ENCODE measurements at regions not wholly inside any gene's neighbourhood (a gene's known extent, or its start where the extent isn't known, plus 50 kb on each side); places are given as distances from the start of the nearest gene placed in this dataset.

DNA sequence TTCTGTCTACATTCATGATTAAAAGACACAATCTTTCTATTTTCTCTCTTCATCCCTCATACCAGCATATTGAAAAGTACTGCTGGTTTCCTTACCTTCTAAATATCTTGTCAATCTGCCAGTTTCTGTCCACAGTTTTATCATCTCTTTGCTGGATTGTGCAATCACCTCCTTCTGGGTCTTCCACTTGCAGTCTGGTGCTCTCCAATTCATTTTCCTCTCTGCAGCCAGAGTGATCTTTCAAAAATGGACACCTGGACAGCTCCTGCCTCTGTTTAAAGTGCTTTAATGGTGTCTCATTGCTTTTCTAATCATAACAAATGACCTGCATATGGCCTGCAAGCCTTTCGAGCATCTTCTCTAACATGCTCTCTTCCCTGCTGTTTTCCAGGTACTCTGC, 94.0 kb downstream of the C1QL2 start:
- no peak overlapping the region for H3K9ac ChIP-seq (ENCODE audit: low read length)
- H3F3A ChIP-seq (ENCODE audit: insufficient read depth, low read length, poor library complexity, severe bottlenecking): no peaks in the 10 kb centered on the region
- TF ChIP-seq SMC3 (conservative IDR thresholded peaks at IDR 0.05; ENCODE audit: poor library complexity) (no peak), TAF1 (IDR thresholded peaks at IDR 0.05; ENCODE audit: low read depth) (no peak), EP300 (conservative IDR thresholded peaks at IDR 0.05; ENCODE audit: poor library complexity, severe bottlenecking) (no peak)
- TF ChIP-seq, protein P1, sequence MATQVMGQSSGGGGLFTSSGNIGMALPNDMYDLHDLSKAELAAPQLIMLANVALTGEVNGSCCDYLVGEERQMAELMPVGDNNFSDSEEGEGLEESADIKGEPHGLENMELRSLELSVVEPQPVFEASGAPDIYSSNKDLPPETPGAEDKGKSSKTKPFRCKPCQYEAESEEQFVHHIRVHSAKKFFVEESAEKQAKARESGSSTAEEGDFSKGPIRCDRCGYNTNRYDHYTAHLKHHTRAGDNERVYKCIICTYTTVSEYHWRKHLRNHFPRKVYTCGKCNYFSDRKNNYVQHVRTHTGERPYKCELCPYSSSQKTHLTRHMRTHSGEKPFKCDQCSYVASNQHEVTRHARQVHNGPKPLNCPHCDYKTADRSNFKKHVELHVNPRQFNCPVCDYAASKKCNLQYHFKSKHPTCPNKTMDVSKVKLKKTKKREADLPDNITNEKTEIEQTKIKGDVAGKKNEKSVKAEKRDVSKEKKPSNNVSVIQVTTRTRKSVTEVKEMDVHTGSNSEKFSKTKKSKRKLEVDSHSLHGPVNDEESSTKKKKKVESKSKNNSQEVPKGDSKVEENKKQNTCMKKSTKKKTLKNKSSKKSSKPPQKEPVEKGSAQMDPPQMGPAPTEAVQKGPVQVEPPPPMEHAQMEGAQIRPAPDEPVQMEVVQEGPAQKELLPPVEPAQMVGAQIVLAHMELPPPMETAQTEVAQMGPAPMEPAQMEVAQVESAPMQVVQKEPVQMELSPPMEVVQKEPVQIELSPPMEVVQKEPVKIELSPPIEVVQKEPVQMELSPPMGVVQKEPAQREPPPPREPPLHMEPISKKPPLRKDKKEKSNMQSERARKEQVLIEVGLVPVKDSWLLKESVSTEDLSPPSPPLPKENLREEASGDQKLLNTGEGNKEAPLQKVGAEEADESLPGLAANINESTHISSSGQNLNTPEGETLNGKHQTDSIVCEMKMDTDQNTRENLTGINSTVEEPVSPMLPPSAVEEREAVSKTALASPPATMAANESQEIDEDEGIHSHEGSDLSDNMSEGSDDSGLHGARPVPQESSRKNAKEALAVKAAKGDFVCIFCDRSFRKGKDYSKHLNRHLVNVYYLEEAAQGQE (IDR thresholded peaks at IDR 0.05; ENCODE audit: borderline replicate concordance): no peak
- no peaks in the 10 kb centered on the region for H3K9me3 ChIP-seq (ENCODE audit: low read length)
- no peaks in the 10 kb centered on the region for H3K9me2 ChIP-seq (ENCODE audit: insufficient read depth, low read length)
- no peaks in the 10 kb centered on the region for H3K36me3 ChIP-seq (ENCODE audit: insufficient read depth, low read length)
- no peaks in the 10 kb centered on the region for H3K79me2 ChIP-seq (replicated peaks; ENCODE audit: insufficient read depth, low read length)
- H2AFZ ChIP-seq (ENCODE audit: low read depth, low read length): no peak overlapping the region
- H3K27ac ChIP-seq (ENCODE audit: low read length): no peak overlapping the region
- no peaks in the 10 kb centered on the region for H4K20me1 ChIP-seq (ENCODE audit: insufficient read depth)
- H3K27me3 ChIP-seq (ENCODE audit: insufficient read depth, low read depth, low read length): no peaks in the 10 kb centered on the region
- no peak overlapping the region for H3K4me2 ChIP-seq (ENCODE audit: low read length)
- no peak overlapping the region for H3K4me3 ChIP-seq (ENCODE audit: low read length)

DNA sequence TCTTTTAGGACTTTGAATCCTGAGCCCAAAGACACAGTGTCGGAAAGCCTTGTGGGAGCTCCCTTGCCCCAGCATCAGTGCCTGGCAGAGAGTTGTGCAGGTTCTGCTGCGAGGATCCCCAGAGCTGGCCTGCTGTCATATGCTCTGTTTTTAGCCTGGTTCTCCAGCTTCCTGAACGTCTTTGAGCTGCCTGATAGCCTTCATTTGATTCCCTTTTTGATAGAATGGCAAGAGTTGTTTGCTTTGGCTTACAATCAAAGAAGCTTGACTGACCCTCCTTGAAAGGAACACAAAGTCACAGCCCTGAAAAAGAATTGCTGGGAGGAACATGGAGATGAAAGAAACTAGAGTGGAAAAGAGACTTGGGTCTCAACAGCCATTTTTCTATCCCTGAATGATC, 95.4 kb downstream of the C1QL2 start:
- Histone ChIP-seq H3K4me3 (ENCODE audit: low read length) (no peak overlapping the region), H3K9ac (ENCODE audit: low read length) (no peak overlapping the region), H4K20me1 (ENCODE audit: insufficient read depth) (no peaks in the 10 kb centered on the region), H2AFZ (ENCODE audit: low read depth, low read length) (no peak overlapping the region), H3F3A (ENCODE audit: insufficient read depth, low read length, poor library complexity, severe bottlenecking) (no peaks in the 10 kb centered on the region), H3K9me2 (ENCODE audit: insufficient read depth, low read length) (no peaks in the 10 kb centered on the region), H3K4me2 (ENCODE audit: low read length) (no peak overlapping the region), H3K36me3 (ENCODE audit: insufficient read depth, low read length) (no peaks in the 10 kb centered on the region), H3K79me2 (replicated peaks; ENCODE audit: insufficient read depth, low read length) (no peaks in the 10 kb centered on the region), H3K27ac (ENCODE audit: low read length) (no peak overlapping the region), H3K9me3 (ENCODE audit: low read length) (no peaks in the 10 kb centered on the region), H3K27me3 (ENCODE audit: insufficient read depth, low read depth, low read length) (no peaks in the 10 kb centered on the region)
- TF ChIP-seq EP300 (conservative IDR thresholded peaks at IDR 0.05; ENCODE audit: poor library complexity, severe bottlenecking) (no peak), SMC3 (conservative IDR thresholded peaks at IDR 0.05; ENCODE audit: poor library complexity) (no peak), CTCF (IDR thresholded peaks at IDR 0.05; ENCODE audit: poor library complexity, severe bottlenecking) (no peak), EZH2 (IDR thresholded peaks at IDR 0.05; ENCODE audit: borderline replicate concordance, insufficient read depth, low read length, poor library complexity, severe bottlenecking) (no peak), TAF1 (IDR thresholded peaks at IDR 0.05; ENCODE audit: low read depth) (no peak), MXI1 (conservative IDR thresholded peaks at IDR 0.05; ENCODE audit: poor library complexity, severe bottlenecking) (no peak), RAD21 (conservative IDR thresholded peaks at IDR 0.05) (no peak), POLR2AphosphoS5 (IDR thresholded peaks at IDR 0.05) (no peak)
- TF ChIP-seq, protein P1 (IDR thresholded peaks at IDR 0.05; ENCODE audit: borderline replicate concordance): no peak
